A549 (cell line): ENCODE measurements at regions not wholly inside any gene's neighbourhood (a gene's known extent, or its start where the extent isn't known, plus 50 kb on each side); places are given as distances from the start of the nearest gene placed in this dataset.

ENCODE experiments used
- BHLHE40 ChIP-seq: IDR thresholded peaks from 2 replicates; pipeline ENCODE4 v1.6.1; 2012; ENCODE audit warnings: low read depth, low read length, inconsistent platforms
- CEBPB ChIP-seq, 2 experiments: fragments of >200 bp in 1 of 2; sonication (Bioruptor Twin) in 1 of 2; formaldehyde crosslinking in 1 of 2; IDR thresholded peaks; 2 replicates each; pipeline ENCODE4 v1.6.1; 2012 to 2016
- CHD4 ChIP-seq: fragments of 200-600 bp; sonication (generic); IDR thresholded peaks from 2 replicates; pipeline ENCODE4 v1.6.1; 2016; ENCODE audit warnings: antibody characterized with exemption, mild to moderate bottlenecking, borderline replicate concordance
- JUNB ChIP-seq: fragments of >200 bp; sonication (Bioruptor Twin); formaldehyde crosslinking; IDR thresholded peaks from 2 replicates; pipeline ENCODE4 v1.6.1; 2016
- MAZ ChIP-seq: fragments of 150-350 bp; IDR thresholded peaks from 2 replicates; pipeline ENCODE4 v1.6.1; 2014; ENCODE audit warnings: antibody characterized with exemption, low read depth, low read length, borderline replicate concordance
- POLR2A ChIP-seq: IDR thresholded peaks from 2 replicates; pipeline ENCODE4 v1.6.1; 2012; ENCODE audit warnings: mild to moderate bottlenecking, low read length
- ZNF302 ChIP-seq: fragments of 250-450 bp; sonication (Bioruptor Pico); IDR thresholded peaks from 2 replicates; pipeline ENCODE4 v1.9.0; 2021; ENCODE audit warnings: inconsistent platforms, mild to moderate bottlenecking, moderate library complexity
- TF ChIP-seq, protein P1 (sequence below): fragments of >200 bp; sonication (Bioruptor Twin); formaldehyde crosslinking; IDR thresholded peaks from 3 replicates; pipeline ENCODE4 v1.5.1; 2016
- TF ChIP-seq, protein P2 (sequence below): fragments of >200 bp; sonication (Bioruptor Twin); formaldehyde crosslinking; IDR thresholded peaks from 3 replicates; pipeline ENCODE4 v1.6.1; 2016
- TF ChIP-seq, protein P3 (sequence below): fragments of 150-350 bp; IDR thresholded peaks from 2 replicates; pipeline ENCODE4 v1.6.1; 2014; ENCODE audit warnings: low read depth, mild to moderate bottlenecking, low read length
- TF ChIP-seq, protein P4 (sequence below): IDR thresholded peaks from 2 replicates; pipeline ENCODE4 v1.6.1; 2012
- TF ChIP-seq, protein P5 (sequence below): fragments of 200-600 bp; sonication (generic); IDR thresholded peaks from 2 replicates; pipeline ENCODE4 v1.6.1; 2016; ENCODE audit warnings: antibody characterized with exemption, mild to moderate bottlenecking, moderate library complexity

DNA sequence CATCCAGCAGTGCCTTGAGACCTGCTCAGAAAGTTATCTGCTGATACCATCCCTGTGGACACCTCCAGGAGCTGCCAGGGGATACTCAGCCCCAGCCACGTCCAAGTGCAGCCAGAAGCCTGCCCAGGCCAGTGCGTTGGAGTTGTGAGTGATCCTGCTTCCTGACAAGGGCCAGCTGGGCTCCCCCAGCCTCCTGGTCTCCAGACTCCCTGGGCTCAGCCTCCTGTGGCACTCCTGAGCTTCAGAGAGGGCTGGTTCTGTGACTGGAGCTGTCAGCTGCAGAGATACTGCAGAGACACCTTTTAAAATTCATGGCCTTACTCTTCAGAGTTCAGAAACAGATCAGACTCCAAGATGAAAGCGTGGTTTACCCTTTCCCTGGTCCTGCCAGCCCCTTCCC is 515.9 kb downstream of the CD83 start:
- TF ChIP-seq, protein P1, sequence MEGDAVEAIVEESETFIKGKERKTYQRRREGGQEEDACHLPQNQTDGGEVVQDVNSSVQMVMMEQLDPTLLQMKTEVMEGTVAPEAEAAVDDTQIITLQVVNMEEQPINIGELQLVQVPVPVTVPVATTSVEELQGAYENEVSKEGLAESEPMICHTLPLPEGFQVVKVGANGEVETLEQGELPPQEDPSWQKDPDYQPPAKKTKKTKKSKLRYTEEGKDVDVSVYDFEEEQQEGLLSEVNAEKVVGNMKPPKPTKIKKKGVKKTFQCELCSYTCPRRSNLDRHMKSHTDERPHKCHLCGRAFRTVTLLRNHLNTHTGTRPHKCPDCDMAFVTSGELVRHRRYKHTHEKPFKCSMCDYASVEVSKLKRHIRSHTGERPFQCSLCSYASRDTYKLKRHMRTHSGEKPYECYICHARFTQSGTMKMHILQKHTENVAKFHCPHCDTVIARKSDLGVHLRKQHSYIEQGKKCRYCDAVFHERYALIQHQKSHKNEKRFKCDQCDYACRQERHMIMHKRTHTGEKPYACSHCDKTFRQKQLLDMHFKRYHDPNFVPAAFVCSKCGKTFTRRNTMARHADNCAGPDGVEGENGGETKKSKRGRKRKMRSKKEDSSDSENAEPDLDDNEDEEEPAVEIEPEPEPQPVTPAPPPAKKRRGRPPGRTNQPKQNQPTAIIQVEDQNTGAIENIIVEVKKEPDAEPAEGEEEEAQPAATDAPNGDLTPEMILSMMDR = no peak
- TF ChIP-seq, protein P2, sequence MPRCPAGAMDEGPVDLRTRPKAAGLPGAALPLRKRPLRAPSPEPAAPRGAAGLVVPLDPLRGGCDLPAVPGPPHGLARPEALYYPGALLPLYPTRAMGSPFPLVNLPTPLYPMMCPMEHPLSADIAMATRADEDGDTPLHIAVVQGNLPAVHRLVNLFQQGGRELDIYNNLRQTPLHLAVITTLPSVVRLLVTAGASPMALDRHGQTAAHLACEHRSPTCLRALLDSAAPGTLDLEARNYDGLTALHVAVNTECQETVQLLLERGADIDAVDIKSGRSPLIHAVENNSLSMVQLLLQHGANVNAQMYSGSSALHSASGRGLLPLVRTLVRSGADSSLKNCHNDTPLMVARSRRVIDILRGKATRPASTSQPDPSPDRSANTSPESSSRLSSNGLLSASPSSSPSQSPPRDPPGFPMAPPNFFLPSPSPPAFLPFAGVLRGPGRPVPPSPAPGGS = no peak
- TF ChIP-seq, protein P3, sequence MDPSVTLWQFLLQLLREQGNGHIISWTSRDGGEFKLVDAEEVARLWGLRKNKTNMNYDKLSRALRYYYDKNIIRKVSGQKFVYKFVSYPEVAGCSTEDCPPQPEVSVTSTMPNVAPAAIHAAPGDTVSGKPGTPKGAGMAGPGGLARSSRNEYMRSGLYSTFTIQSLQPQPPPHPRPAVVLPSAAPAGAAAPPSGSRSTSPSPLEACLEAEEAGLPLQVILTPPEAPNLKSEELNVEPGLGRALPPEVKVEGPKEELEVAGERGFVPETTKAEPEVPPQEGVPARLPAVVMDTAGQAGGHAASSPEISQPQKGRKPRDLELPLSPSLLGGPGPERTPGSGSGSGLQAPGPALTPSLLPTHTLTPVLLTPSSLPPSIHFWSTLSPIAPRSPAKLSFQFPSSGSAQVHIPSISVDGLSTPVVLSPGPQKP = no peak
- TF ChIP-seq MAZ = no peak
- TF ChIP-seq CEBPB (IDR thresholded peaks at IDR 0.05) = no peak
- TF ChIP-seq CHD4 = no peak
- TF ChIP-seq POLR2A = no peak
- TF ChIP-seq JUNB = no peak
- TF ChIP-seq, protein P4, sequence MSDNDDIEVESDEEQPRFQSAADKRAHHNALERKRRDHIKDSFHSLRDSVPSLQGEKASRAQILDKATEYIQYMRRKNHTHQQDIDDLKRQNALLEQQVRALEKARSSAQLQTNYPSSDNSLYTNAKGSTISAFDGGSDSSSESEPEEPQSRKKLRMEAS = no peak
- no peak for TF ChIP-seq ZNF302 (CRISPR knock-in tag)
- TF ChIP-seq, protein P5, sequence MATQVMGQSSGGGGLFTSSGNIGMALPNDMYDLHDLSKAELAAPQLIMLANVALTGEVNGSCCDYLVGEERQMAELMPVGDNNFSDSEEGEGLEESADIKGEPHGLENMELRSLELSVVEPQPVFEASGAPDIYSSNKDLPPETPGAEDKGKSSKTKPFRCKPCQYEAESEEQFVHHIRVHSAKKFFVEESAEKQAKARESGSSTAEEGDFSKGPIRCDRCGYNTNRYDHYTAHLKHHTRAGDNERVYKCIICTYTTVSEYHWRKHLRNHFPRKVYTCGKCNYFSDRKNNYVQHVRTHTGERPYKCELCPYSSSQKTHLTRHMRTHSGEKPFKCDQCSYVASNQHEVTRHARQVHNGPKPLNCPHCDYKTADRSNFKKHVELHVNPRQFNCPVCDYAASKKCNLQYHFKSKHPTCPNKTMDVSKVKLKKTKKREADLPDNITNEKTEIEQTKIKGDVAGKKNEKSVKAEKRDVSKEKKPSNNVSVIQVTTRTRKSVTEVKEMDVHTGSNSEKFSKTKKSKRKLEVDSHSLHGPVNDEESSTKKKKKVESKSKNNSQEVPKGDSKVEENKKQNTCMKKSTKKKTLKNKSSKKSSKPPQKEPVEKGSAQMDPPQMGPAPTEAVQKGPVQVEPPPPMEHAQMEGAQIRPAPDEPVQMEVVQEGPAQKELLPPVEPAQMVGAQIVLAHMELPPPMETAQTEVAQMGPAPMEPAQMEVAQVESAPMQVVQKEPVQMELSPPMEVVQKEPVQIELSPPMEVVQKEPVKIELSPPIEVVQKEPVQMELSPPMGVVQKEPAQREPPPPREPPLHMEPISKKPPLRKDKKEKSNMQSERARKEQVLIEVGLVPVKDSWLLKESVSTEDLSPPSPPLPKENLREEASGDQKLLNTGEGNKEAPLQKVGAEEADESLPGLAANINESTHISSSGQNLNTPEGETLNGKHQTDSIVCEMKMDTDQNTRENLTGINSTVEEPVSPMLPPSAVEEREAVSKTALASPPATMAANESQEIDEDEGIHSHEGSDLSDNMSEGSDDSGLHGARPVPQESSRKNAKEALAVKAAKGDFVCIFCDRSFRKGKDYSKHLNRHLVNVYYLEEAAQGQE = no peak
- no peak for TF ChIP-seq BHLHE40
